BE2C (cell line): ENCODE measurements at regions not wholly inside any gene's neighbourhood (a gene's known extent, or its start where the extent isn't known, plus 50 kb on each side); places are given as distances from the start of the nearest gene placed in this dataset.

ENCODE experiments used
- DNase-seq: peaks from one replicate; pipeline ENCODE4 v3.0.0-alpha.2; 2020
- H3K27me3 ChIP-seq: fragments of 250-450 bp; sonication (Bioruptor Pico); 2 replicates; pipeline ENCODE4 v1.5.1; 2020; ENCODE audit warnings: mild to moderate bottlenecking
- H3K36me3 ChIP-seq: fragments of 250-450 bp; sonication (Bioruptor Pico); 2 replicates; pipeline ENCODE4 v1.5.1; 2020; ENCODE audit warnings: mild to moderate bottlenecking
- H3K4me1 ChIP-seq: fragments of 250-450 bp; sonication (Bioruptor Pico); 2 replicates; pipeline ENCODE4 v1.5.1; 2020
- H3K4me3 ChIP-seq: 2 replicates; pipeline ENCODE4 v1.5.1; 2011; ENCODE audit warnings: low read depth, low read length
- H3K9me3 ChIP-seq: fragments of 250-450 bp; sonication (Bioruptor Pico); 2 replicates; pipeline ENCODE4 v1.5.1; 2020
- CTCF ChIP-seq: IDR thresholded peaks from 2 replicates; pipeline ENCODE4 v1.5.1; 2012; ENCODE audit warnings: mild to moderate bottlenecking, low read depth, low read length

GRCh38 chr16:86751076-86752030 is 173.0 kb downstream of the FOXL1 start:
- Histone ChIP-seq H3K27me3 (peaks cover 13% of the 10 kb centered on the region), H3K36me3 (no peaks in the 10 kb centered on the region), H3K4me1 (no peaks in the 10 kb centered on the region), H3K4me3 (no peak overlapping the region), H3K9me3 (no peaks in the 10 kb centered on the region)
- no peak for DNase-seq
- TF ChIP-seq CTCF: no peak

DNA sequence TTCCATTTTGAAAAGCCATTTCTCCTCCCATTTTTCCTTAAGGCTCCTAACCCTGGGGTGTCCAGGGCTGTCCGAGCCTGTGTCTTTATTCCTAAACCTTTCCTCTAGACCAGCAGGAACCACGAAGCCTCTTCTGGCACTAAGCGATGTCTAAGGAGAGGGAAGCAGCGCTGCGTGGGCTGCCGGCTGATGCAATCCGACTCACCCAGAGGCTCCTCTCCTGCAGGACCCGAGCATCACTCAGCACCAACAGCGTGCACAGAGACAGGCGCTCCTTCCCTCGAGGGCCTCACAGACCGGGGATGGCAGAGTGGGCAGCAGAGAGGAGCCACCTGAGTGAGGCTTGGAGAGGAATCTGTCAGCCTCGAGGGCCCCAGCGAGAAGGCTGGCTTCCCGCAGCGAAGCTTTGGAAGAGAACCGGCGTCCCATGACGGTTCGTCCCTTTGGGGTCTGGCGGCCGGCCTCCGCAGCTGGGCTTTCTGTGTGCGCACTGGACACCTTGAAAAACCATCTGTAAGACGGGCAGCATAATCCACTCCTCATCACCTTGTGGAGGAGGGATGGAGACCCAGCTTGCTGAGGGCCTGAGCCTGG is 174.3 kb downstream of the FOXL1 start:
- no peak for DNase-seq
- no peaks in the 10 kb centered on the region for H3K9me3 ChIP-seq
- H3K36me3 ChIP-seq: no peaks in the 10 kb centered on the region
- H3K4me1 ChIP-seq: no peaks in the 10 kb centered on the region
- no peak for TF ChIP-seq CTCF
- peaks cover 25% of the 10 kb centered on the region for H3K27me3 ChIP-seq
- H3K4me3 ChIP-seq: no peak overlapping the region

- H3K9me3 ChIP-seq: no peaks in the 10 kb centered on the region
- no peak for DNase-seq
- no peaks in the 10 kb centered on the region for H3K36me3 ChIP-seq
- no peak overlapping the region for H3K4me3 ChIP-seq
- no peaks in the 10 kb centered on the region for H3K4me1 ChIP-seq
- H3K27me3 ChIP-seq: peaks cover 32% of the 10 kb centered on the region
- no peak for TF ChIP-seq CTCF
Measured at GRCh38 chr16:86753399-86753798, 175.1 kb downstream of the FOXL1 start.

- no peak overlapping the region for H3K4me3 ChIP-seq
- peaks cover 54% of the 10 kb centered on the region for H3K27me3 ChIP-seq
- no peaks in the 10 kb centered on the region for H3K36me3 ChIP-seq
- no peak for TF ChIP-seq CTCF
- H3K9me3 ChIP-seq: no peaks in the 10 kb centered on the region
- H3K4me1 ChIP-seq: no peaks in the 10 kb centered on the region
- no peak for DNase-seq
Measured at GRCh38 chr16:86755571-86756006, 177.2 kb downstream of the FOXL1 start.

DNA sequence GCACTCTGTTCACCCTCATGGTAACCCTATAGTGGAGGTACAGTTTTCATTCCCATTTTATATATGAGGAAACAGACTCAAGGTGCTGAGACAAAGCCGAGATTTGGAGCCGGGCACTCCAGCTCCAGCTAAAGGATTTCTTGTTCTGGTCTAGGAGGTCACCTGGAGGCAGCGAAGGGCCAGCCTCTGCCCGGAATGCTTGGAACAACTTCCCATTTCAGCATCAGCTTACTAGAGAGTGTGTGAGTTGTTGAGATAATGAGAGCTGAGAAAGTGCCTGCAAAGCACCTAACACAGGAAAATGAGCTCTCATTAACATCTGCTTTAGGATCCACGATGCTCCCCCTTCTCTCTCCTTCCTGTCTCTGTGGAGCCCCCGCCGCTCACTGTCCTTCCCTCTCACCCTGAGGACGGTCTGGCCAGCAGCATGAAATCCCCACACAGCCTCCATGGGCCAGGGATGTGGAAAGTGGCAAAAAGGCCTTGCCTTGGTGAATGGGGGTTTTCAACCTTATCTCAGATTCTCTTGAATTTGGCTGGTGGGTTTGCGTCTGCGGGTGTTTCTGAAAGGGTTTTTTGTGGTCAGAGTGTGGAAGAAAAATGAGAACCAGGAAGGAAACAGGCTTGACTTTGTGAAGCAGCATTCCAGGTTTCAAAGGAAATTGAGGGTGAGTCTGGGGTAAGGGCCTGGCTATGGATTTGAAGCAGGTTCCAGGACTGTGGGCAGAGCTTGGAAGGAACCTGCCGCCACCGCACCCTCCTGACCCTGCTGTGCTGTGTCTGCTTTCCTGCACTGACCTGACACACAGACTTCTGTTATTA is 178.7 kb downstream of the FOXL1 start:
- no peak for DNase-seq
- no peak for TF ChIP-seq CTCF
- H3K27me3 ChIP-seq: peaks cover 63% of the 10 kb centered on the region

More for the DNA sequence above, 178.7 kb downstream of the FOXL1 start:
- no peak overlapping the region for H3K4me3 ChIP-seq
- no peaks in the 10 kb centered on the region for H3K4me1 ChIP-seq
- H3K36me3 ChIP-seq: no peaks in the 10 kb centered on the region
- no peaks in the 10 kb centered on the region for H3K9me3 ChIP-seq
